ENCODE measurements at regions not wholly inside any gene's neighbourhood (a gene's known extent, or its start where the extent isn't known, plus 50 kb on each side); places are given as distances from the start of the nearest gene placed in this dataset.
"Not testable (repeated sequence)": the region's sequence is repeated elsewhere in the genome, so short reads cannot be mapped to it uniquely, and the experiment has no call there.

- no peak for DNase-seq
Measured at GRCh38 chr2:185667452-185667851, 71.2 kb upstream of the FSIP2 start.

DNA sequence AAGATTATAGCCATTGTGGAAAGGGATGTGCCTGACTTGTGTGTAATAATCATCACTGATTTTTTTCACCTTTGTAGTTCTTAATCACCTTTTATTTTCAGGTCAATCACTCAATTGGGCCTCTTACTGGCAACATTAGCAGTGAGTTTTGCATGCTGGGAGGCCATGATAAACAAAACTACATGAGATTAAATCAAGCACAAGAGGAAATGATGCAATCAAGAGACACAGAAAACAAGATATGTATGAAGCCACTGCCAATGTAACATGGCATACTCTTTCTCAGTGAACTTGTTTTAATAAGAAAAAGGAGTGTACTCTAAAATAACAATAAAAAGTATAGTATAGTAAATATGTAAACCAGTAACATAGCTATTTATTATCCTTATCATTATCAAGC, 69.9 kb upstream of the FSIP2 start:
- no peak for DNase-seq

DNA sequence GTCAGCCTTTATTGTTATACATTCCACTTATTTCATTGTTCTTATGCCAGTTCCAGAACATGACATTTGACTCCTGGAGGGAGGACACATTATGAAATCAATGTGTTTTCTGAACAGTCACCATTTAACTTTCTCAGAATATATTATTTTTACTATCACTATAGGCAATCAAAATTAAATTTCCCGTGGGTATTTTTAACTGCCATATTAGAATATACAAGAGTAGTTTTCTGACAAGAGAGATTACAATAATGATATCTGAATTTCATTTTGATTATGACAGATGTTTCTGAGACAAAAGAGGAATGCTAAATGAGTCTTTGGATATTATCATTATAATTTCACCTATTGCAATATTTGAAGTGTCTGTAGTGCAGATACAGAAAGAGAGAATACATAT, 64.4 kb upstream of the FSIP2 start:
- DNase-seq, result no peak

- DNase-seq, result no peak
Measured at GRCh38 chr2:185676316-185676715, 62.3 kb upstream of the FSIP2 start.

DNA sequence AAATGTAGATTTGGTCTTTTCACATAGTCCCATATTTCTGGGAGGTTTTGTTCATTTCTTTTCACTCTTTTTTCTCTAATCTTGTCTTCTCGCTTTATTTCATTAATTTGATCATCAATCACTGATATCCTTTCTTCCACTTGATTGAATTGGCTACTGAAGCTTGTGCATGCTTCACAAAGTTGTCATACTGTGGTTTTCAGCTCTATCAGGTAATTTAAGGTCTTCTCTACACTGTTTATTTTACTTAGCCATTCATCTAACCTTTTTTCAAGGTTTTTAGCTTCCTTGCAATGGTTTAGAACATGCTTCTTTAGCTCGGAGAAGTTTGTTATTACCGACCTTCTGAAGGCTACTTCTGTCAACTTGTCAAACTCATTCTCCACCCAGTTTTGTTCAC, 51.6 kb upstream of the FSIP2 start:
- DNase-seq, result not testable (repeated sequence)

DNA sequence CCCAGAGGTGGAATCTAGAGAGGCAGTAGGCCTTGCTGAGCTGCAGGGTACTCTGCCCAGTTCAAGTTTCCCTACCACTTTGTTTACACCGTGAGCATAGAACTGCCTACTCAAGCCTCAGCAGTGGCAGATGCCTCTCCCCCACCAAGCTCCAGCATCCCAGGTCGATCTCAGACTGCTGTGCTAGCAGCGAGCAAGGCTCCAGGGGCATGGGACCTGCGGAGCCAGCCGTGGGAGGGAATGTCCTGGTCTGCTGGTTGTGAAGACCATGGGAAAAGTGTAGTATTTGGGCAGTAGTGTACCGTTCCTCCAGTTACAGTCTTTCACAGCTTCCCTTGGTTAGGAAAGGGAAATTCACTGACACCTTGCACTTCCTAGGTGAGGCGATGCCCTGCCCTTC, 50.6 kb upstream of the FSIP2 start:
- no peak for DNase-seq
